ENCODE measurements at regions not wholly inside any gene's neighbourhood (a gene's known extent, or its start where the extent isn't known, plus 50 kb on each side); places are given as distances from the start of the nearest gene placed in this dataset.

DNA sequence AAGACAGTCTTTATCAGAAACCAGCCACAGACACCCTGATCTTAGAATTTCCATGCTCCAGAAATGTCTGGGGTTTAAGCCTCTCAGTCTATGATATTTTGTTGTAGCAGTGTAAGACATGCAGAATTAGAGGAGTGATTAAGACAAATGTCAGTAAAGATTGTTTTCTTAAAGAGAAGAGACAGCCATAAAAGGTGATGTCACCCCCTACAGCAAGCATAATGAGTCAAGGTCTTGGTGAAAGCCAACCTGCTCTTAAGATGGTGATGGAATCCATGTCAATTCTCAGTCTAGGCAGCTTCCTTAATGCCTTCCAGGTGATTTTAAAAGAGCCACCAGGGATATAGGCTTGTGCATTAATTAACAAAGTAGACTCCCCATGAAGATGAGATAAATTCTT, 849.9 kb upstream of the EPHA7 start:
- intact Hi-C loops (cut with DNase I) = no loop called here
- H3K27me3 ChIP-seq = no peaks in the 10 kb centered on the region
- H3K4me3 ChIP-seq = no peak overlapping the region
- no peaks in the 10 kb centered on the region for H3K9me3 ChIP-seq
- no peak for DNase-seq
- no peak for TF ChIP-seq POLR2A (IDR thresholded peaks at IDR 0.05)
- TF ChIP-seq EP300 (IDR thresholded peaks at IDR 0.05) = no peak
- TF ChIP-seq, protein P1, sequence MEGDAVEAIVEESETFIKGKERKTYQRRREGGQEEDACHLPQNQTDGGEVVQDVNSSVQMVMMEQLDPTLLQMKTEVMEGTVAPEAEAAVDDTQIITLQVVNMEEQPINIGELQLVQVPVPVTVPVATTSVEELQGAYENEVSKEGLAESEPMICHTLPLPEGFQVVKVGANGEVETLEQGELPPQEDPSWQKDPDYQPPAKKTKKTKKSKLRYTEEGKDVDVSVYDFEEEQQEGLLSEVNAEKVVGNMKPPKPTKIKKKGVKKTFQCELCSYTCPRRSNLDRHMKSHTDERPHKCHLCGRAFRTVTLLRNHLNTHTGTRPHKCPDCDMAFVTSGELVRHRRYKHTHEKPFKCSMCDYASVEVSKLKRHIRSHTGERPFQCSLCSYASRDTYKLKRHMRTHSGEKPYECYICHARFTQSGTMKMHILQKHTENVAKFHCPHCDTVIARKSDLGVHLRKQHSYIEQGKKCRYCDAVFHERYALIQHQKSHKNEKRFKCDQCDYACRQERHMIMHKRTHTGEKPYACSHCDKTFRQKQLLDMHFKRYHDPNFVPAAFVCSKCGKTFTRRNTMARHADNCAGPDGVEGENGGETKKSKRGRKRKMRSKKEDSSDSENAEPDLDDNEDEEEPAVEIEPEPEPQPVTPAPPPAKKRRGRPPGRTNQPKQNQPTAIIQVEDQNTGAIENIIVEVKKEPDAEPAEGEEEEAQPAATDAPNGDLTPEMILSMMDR (IDR thresholded peaks at IDR 0.05) = no peak
- H3K4me1 ChIP-seq (ENCODE audit: insufficient read depth) = no peaks in the 10 kb centered on the region
- no peaks in the 10 kb centered on the region for H3K36me3 ChIP-seq
- H3K27ac ChIP-seq = no peak overlapping the region

DNA sequence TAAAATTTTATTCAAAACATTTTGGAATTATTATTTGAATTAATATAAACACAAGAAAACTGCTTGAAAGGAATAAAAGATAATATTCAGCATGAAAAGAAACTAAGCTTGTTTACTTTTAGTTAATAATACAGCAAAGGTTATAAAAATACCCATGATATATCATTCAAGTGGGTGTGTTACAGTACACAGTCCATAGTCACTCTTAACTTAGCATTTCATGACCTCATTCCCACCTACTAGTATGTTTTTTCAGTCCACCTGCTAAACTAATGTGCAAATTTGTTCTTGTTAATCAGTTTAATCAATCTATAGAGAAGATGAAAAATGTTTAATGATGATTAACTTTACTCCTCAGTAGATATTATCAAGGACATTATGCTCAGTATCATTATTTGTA, 841.4 kb upstream of the EPHA7 start:
- no peaks in the 10 kb centered on the region for H3K4me1 ChIP-seq (ENCODE audit: insufficient read depth)
- no peak overlapping the region for H3K27ac ChIP-seq
- H3K4me3 ChIP-seq = no peak overlapping the region
- no peak for DNase-seq
- no peaks in the 10 kb centered on the region for H3K9me3 ChIP-seq
- TF ChIP-seq EP300 (IDR thresholded peaks at IDR 0.05) (no peak), POLR2A (IDR thresholded peaks at IDR 0.05) (no peak)
- TF ChIP-seq, protein P1 (IDR thresholded peaks at IDR 0.05) = no peak
- H3K36me3 ChIP-seq = no peaks in the 10 kb centered on the region
- H3K27me3 ChIP-seq = no peaks in the 10 kb centered on the region
- intact Hi-C loops (cut with DNase I) = no loop called here

DNA sequence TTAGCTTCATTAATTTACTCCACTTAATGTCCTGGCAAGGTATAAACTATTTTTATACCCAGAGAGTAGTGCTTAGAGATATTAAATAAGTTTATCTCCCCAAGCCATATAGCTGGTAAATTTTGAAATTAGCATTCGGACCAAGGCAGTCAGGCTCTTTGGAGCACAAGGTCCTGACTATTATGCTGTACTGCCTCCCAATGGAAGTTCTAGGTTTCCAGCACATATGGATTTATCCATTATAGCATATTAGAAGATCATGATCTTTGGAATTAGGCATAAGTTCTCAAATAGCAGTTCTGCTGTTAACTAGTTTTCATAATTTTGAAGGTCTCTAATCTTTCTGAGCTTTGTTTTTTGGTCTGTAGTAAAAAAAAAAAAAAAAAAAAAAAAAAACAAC, 835.3 kb upstream of the EPHA7 start:
- H3K4me1 ChIP-seq (ENCODE audit: insufficient read depth) = no peaks in the 10 kb centered on the region
- H3K27ac ChIP-seq = no peak overlapping the region
- H3K36me3 ChIP-seq = no peaks in the 10 kb centered on the region
- no peak for TF ChIP-seq POLR2A (IDR thresholded peaks at IDR 0.05)
- TF ChIP-seq EP300 (IDR thresholded peaks at IDR 0.05) = no peak
- TF ChIP-seq, protein P1 (IDR thresholded peaks at IDR 0.05) = no peak
- DNase-seq = no peak
- H3K9me3 ChIP-seq = no peaks in the 10 kb centered on the region
- WGBS, 3 donors = 49 to 60% (median 53%) methylated on average over 1 of the region's 1 CpG
- no peaks in the 10 kb centered on the region for H3K27me3 ChIP-seq
- H3K4me3 ChIP-seq = no peak overlapping the region
- intact Hi-C loops (cut with DNase I) = no loop called here

DNA sequence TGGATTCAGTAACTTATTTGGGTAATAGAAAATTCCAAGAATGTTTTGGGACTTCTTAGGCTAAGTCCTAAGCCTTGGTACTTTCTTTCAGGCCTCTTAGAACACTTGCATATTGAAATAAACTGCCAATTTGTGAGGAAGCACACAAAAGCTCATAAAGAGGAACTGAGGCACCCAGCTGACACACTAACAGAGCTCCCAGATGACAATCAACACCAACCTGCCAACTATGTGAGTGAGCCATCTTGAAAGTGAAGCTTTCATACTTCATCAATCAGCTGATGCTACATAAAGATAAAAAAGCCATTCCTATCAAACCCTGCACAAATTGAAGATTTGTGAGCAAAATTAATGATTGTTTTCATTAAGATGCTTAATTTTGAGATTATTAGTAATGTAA, 832.5 kb upstream of the EPHA7 start:
- intact Hi-C loops (cut with DNase I) = no loop called here
- H3K9me3 ChIP-seq = no peaks in the 10 kb centered on the region
- H3K36me3 ChIP-seq = no peaks in the 10 kb centered on the region
- DNase-seq = no peak
- no peak for TF ChIP-seq EP300 (IDR thresholded peaks at IDR 0.05)
- TF ChIP-seq, protein P1 (IDR thresholded peaks at IDR 0.05) = no peak
- TF ChIP-seq POLR2A (IDR thresholded peaks at IDR 0.05) = no peak
- no peaks in the 10 kb centered on the region for H3K4me1 ChIP-seq (ENCODE audit: insufficient read depth)
- no peak overlapping the region for H3K27ac ChIP-seq
- H3K4me3 ChIP-seq = no peak overlapping the region
- no peaks in the 10 kb centered on the region for H3K27me3 ChIP-seq

DNA sequence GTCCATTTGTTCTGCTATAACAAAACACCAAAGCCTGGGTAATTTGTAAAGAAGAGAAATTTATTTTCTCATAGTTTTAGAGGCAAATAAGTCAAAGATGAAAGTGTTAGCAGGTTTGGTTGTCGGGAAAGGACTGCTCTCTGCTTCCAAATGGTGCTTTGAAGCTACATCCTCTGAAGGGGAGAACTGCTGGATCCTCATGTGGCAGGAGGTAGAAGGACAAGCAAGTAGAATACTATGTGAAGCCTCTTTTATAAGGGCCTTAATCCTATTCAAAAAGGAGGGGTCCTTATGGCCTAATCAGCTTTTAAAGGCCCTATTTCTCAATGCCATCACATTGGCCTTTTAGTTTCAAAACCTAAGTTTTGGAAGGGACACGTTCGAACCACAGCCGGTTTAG, 826.0 kb upstream of the EPHA7 start:
- Histone ChIP-seq H3K4me3 (no peak overlapping the region), H3K4me1 (ENCODE audit: insufficient read depth) (no peaks in the 10 kb centered on the region), H3K36me3 (no peaks in the 10 kb centered on the region), H3K9me3 (no peaks in the 10 kb centered on the region), H3K27me3 (no peaks in the 10 kb centered on the region), H3K27ac (no peak overlapping the region)
- intact Hi-C loops (cut with DNase I) = no loop called here
- no peak for DNase-seq
- WGBS, 3 donors = 84 to 87% (median 84%) methylated on average over 4 of the region's 4 CpGs
- TF ChIP-seq EP300 (IDR thresholded peaks at IDR 0.05) (no peak), POLR2A (IDR thresholded peaks at IDR 0.05) (no peak)
- TF ChIP-seq, protein P1 (IDR thresholded peaks at IDR 0.05) = no peak

Data from ovary (tissue), 7 donors.